Neural cell (in vitro differentiated cells): ENCODE measurements at regions not wholly inside any gene's neighbourhood (a gene's known extent, or its start where the extent isn't known, plus 50 kb on each side); places are given as distances from the start of the nearest gene placed in this dataset.

ENCODE experiments used
- H2AFZ ChIP-seq: fragments of 200-600, 300-800 bp; sonication (generic), shearing (Covaris generic); 2 replicates; pipeline ENCODE4 v1.6.0; 2014; ENCODE audit warnings: low read depth, mild to moderate bottlenecking, antibody characterized with exemption, low read length, moderate library complexity
- H3F3A ChIP-seq: fragments of 200-600 bp; shearing (Covaris generic); 2 replicates; pipeline ENCODE4 v1.6.1; 2016; ENCODE audit warnings: mild to moderate bottlenecking, moderate library complexity, mixed read lengths, antibody characterized with exemption, low read length; ENCODE audit not compliant: insufficient read depth, poor library complexity, severe bottlenecking
- H3K27ac ChIP-seq: fragments of 200-600, 300-800 bp; sonication (generic), shearing (Covaris generic); 2 replicates; pipeline ENCODE4 v1.5.1; 2014; ENCODE audit warnings: mild to moderate bottlenecking, low read length, moderate library complexity
- H3K27me3 ChIP-seq: fragments of 300-800, 200-600 bp; sonication (generic), shearing (Covaris generic); 2 replicates; pipeline ENCODE4 v1.6.0; 2014; ENCODE audit warnings: mild to moderate bottlenecking, low read depth, low read length, moderate library complexity; ENCODE audit not compliant: insufficient read depth
- H3K36me3 ChIP-seq: fragments of 300-800, 200-600 bp; sonication (generic), shearing (Covaris generic); 2 replicates; pipeline ENCODE4 v1.5.1; 2014; ENCODE audit warnings: mild to moderate bottlenecking, antibody characterized with exemption, low read length, moderate library complexity; ENCODE audit not compliant: insufficient read depth
- H3K4me2 ChIP-seq: fragments of 300-800, 200-600 bp; sonication (generic), shearing (Covaris generic); 2 replicates; pipeline ENCODE4 v1.6.0; 2014; ENCODE audit warnings: mild to moderate bottlenecking, low read length
- H3K4me3 ChIP-seq: fragments of 300-800, 200-600 bp; sonication (generic), shearing (Covaris generic); 2 replicates; pipeline ENCODE4 v1.5.1; 2014; ENCODE audit warnings: mild to moderate bottlenecking, low read length, moderate library complexity
- H3K79me2 ChIP-seq: fragments of 200-600 bp; shearing (Covaris generic); replicated peaks from 2 replicates; pipeline ENCODE4 v1.6.0; 2014; ENCODE audit warnings: mild to moderate bottlenecking, low read length, moderate library complexity; ENCODE audit not compliant: insufficient read depth
- H3K9ac ChIP-seq: fragments of 300-800, 200-600 bp; sonication (generic), shearing (Covaris generic); 2 replicates; pipeline ENCODE4 v1.6.1; 2016; ENCODE audit warnings: mild to moderate bottlenecking, low read length, mixed read lengths
- H3K9me2 ChIP-seq: fragments of 200-600 bp; shearing (Covaris generic); 2 replicates; pipeline ENCODE4 v1.6.1; 2016; ENCODE audit warnings: mild to moderate bottlenecking, low read length, mixed read lengths; ENCODE audit not compliant: insufficient read depth
- H3K9me3 ChIP-seq: fragments of 200-600, 300-800 bp; sonication (generic), shearing (Covaris generic); 2 replicates; pipeline ENCODE4 v1.6.1; 2016; ENCODE audit warnings: mild to moderate bottlenecking, mixed run types, low read length, moderate library complexity, mixed read lengths
- H4K20me1 ChIP-seq: fragments of 200-600 bp; shearing (Covaris generic); 2 replicates; pipeline ENCODE4 v1.6.1; 2016; ENCODE audit warnings: mild to moderate bottlenecking, mixed run types; ENCODE audit not compliant: insufficient read depth
- CTCF ChIP-seq: fragments of 450-650 bp; IDR thresholded peaks from 2 replicates; pipeline ENCODE4 v1.5.1; 2014; ENCODE audit warnings: antibody characterized with exemption, mild to moderate bottlenecking, moderate library complexity; ENCODE audit not compliant: poor library complexity, severe bottlenecking
- EP300 ChIP-seq: fragments of 450-650 bp; conservative IDR thresholded peaks from 2 replicates; pipeline ENCODE4 v1.6.1; 2014; ENCODE audit warnings: antibody characterized with exemption, mild to moderate bottlenecking, moderate library complexity; ENCODE audit not compliant: poor library complexity, severe bottlenecking
- EZH2 ChIP-seq: fragments of 200-600, 300-800 bp; shearing (Covaris generic), sonication (generic); IDR thresholded peaks from 2 replicates; pipeline ENCODE4 v1.6.1; 2014; ENCODE audit warnings: antibody characterized with exemption, low read length, borderline replicate concordance, mild to moderate bottlenecking; ENCODE audit not compliant: insufficient read depth, poor library complexity, severe bottlenecking
- MXI1 ChIP-seq: fragments of 450-650 bp; conservative IDR thresholded peaks from 2 replicates; pipeline ENCODE4 v1.6.1; 2014; ENCODE audit warnings: antibody characterized with exemption, mild to moderate bottlenecking; ENCODE audit not compliant: poor library complexity, severe bottlenecking
- POLR2AphosphoS5 ChIP-seq: IDR thresholded peaks from 2 replicates; pipeline ENCODE4 v1.6.1; 2012
- RAD21 ChIP-seq: fragments of 450-650 bp; conservative IDR thresholded peaks from 2 replicates; pipeline ENCODE4 v1.6.1; 2014; ENCODE audit warnings: antibody characterized with exemption, mild to moderate bottlenecking, moderate library complexity
- REST ChIP-seq: IDR thresholded peaks from 2 replicates; pipeline ENCODE4 v1.6.1; 2012; ENCODE audit warnings: borderline replicate concordance
- SMC3 ChIP-seq: fragments of 450-650 bp; conservative IDR thresholded peaks from 2 replicates; pipeline ENCODE4 v1.6.1; 2014; ENCODE audit warnings: antibody characterized with exemption, mild to moderate bottlenecking, moderate library complexity; ENCODE audit not compliant: poor library complexity
- TAF1 ChIP-seq: IDR thresholded peaks from 2 replicates; pipeline ENCODE4 v1.6.1; 2012; ENCODE audit warnings: low read depth

DNA sequence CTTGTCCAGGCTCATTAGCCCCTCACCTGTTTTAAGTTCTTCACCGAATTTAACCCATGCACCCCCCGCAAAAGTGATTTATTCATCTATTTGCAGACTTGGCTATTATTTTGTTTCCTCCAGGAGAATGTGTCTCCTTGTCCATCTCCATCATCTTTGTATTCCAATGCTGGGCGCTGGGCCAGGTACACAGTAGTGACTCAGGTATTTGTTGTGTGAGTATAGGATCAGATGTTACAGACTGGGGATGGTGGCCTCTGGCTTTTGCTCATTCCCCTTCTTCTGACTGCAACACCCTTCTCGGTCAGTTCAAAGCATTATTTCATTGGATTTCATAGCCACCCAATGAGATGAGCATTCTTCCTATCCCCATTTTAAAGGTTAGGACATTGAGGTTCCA lies 408.2 kb downstream of the MN1 start:
- Histone ChIP-seq H3K9me3 (no peaks in the 10 kb centered on the region), H3K27ac (no peak overlapping the region), H3K79me2 (no peaks in the 10 kb centered on the region), H3K4me2 (no peak overlapping the region), H3K4me3 (no peak overlapping the region), H3K9me2 (no peaks in the 10 kb centered on the region), H3K36me3 (no peaks in the 10 kb centered on the region), H2AFZ (no peak overlapping the region), H3K9ac (no peak overlapping the region), H4K20me1 (no peaks in the 10 kb centered on the region), H3F3A (no peaks in the 10 kb centered on the region), H3K27me3 (no peaks in the 10 kb centered on the region)
- TF ChIP-seq REST, result no peak
- TF ChIP-seq RAD21, result no peak
- TF ChIP-seq POLR2AphosphoS5, result no peak
- TF ChIP-seq SMC3, result no peak
- TF ChIP-seq CTCF, result no peak
- no peak for TF ChIP-seq EP300
- TF ChIP-seq EZH2, result no peak
- TF ChIP-seq TAF1, result no peak
- TF ChIP-seq MXI1, result no peak

DNA sequence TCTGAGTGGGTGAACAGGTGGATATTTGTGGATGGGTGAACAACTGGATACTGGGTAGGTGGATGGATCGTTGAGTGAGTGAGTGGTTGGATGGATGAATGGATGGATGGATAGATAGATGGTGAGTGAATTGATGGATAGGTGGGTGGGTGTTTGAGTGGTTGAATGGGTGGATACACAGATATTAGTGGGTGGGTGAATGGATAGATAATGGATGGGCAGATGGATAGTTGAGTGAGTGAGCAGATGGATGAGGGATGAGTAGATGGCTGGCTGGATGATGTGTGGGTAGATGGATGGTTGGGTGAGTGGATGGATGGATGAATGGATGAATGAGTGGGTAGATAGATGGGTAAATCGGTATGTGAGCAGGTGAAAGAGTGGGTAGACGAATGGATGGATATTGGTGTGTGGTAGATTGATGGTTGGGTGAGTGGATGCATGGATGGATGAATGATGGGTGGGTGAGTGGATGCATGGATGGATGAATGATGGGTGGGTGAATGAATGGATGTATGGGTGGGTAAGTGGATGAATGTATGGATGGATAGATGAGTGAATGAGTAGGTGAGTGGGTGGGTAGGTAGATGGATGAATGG lies 406.7 kb downstream of the MN1 start:
- no peaks in the 10 kb centered on the region for H3K9me2 ChIP-seq
- no peak for TF ChIP-seq RAD21
- no peak for TF ChIP-seq POLR2AphosphoS5
- no peak for TF ChIP-seq SMC3
- TF ChIP-seq EP300, result no peak
- no peak for TF ChIP-seq REST
- TF ChIP-seq EZH2, result no peak
- TF ChIP-seq MXI1, result no peak
- TF ChIP-seq CTCF, result no peak
- no peak for TF ChIP-seq TAF1
- no peaks in the 10 kb centered on the region for H3K27me3 ChIP-seq
- no peak overlapping the region for H3K4me2 ChIP-seq
- H3K27ac ChIP-seq, result no peak overlapping the region
- no peak overlapping the region for H3K9ac ChIP-seq
- no peak overlapping the region for H2AFZ ChIP-seq
- H3K79me2 ChIP-seq, result no peaks in the 10 kb centered on the region
- H3K4me3 ChIP-seq, result no peak overlapping the region
- no peaks in the 10 kb centered on the region for H3K36me3 ChIP-seq
- H3K9me3 ChIP-seq, result no peaks in the 10 kb centered on the region
- no peaks in the 10 kb centered on the region for H4K20me1 ChIP-seq
- no peaks in the 10 kb centered on the region for H3F3A ChIP-seq
